ENCODE measurements at regions not wholly inside any gene's neighbourhood (a gene's known extent, or its start where the extent isn't known, plus 50 kb on each side); places are given as distances from the start of the nearest gene placed in this dataset.

DNA sequence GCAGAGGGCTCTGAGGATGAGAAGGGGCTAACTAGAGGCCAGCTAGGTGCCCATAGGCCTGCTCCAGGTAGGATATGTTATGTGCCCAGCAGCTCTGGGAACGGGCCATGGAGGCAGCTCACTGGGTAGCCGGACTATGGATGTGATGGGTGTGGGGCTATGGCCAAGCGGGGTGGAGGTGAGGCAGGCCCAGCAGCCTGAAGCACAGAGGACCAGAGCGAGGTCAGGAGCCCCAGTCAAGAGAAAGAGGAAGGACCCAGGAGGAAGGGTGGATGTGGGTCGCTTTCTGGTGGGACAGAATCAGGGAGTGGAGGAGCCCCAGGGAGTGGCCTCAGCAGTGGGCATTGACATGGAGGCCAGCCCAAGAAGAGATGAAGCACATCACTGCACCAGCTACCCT is 117.9 kb upstream of the MLN start:
- DNase-seq: no peak

DNA sequence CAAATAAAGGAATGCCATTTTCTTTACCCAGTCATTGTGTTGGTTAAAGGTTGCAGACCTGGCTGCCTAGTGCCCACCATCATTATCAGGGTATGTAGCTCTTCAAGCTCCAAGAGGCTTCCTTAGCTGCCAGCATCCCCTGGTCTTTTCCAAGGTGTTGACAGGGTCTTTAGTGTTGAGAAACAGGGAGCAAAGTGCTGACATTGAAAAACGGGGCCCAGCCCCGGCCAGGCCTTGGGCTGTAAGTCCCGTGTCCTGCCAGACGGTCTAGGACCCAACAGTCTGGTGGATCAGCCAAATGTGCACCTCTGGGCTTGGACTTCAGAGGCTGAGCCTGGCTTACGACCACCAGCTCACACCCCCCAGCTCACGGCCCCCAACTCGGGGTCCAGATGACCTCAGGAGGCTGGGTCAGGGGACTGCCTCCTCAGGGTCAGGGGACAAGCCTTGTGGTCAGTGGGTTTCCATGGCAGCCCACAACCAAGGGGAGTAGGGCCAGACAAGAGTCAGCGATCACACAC is 114.4 kb upstream of the MLN start:
- DNase-seq: no peak

DNA sequence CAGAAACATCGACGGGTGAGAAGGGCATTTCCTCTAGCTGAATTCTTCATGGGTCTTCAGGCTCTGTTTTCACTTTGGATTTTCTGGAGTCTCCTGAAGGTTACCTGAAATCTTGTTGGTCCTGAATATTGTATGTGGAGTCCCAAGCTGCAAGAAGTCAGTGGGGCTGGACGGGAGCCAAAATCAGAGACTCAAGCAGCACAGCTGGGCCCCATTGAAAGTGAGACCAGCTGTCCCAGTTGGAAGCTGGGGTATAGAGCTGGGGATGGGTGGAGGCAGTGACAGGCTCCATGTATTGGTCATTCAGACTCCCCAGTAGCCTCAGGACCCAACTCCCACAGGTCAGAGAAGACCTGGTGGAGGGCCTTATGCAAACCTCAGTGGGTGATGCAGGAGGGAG is 111.3 kb upstream of the MLN start:
- DNase-seq: peak; percentile 55

DNA sequence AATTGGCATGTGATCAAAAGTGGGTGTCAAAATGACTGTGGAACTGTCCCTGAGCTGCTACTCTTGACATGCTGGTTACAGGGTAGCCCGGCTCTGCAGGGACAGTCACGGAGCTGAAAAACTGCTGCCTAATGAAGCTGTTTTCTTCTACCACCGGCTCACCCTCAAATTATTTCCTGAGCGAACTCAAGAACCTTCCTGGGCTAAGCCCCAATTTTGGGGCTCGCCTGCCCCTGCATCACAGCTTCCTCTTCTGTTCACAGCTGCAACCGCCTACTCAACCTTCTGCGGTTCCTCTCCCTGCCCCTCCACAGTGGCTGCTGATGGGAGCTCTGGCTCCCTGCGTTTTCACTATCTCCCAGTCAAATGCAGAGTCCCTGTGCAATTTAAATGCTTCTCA is 110.8 kb upstream of the MLN start:
- DNase-seq: peak; percentile 72

DNA sequence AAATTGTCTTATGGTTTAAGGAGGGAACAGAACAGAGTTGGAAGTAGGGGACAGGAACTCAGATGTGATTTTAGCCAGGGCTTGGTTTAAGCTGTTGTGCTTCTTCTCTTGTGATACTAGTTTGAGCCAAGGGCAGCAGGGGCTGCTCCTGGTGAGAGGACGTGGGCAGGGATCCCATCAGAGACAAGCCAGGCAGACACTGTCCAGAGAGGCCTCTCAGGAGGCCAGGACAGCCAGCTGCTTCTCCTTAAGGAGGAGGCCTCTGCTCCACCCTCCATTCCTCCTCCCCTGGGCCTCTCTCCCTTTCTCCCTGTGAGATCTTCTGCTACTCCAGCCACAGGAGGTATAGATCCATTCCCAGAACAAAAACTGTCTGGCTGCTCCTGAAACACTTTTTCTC is 108.4 kb upstream of the MLN start:
- DNase-seq: no peak

DNA sequence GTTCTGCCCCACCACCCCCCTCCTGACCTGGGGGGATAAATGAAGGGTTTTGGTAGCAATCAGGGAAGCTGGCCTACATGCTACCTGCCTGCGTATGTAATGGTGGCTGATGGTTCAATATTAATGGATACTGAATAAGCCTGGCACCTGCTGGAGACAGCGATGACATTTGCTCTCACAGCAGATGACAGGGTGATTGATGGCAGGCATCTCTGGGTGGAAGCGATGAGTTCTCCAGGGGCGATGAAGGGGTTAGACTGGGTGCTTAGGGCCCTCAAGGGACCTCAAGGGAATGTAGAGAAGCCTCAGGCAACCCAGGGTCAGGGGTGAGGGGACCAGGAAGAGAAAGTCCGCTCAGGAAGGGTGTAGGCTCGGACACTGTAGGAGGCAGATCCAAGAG is 107.7 kb upstream of the MLN start:
- DNase-seq: no peak

DNA sequence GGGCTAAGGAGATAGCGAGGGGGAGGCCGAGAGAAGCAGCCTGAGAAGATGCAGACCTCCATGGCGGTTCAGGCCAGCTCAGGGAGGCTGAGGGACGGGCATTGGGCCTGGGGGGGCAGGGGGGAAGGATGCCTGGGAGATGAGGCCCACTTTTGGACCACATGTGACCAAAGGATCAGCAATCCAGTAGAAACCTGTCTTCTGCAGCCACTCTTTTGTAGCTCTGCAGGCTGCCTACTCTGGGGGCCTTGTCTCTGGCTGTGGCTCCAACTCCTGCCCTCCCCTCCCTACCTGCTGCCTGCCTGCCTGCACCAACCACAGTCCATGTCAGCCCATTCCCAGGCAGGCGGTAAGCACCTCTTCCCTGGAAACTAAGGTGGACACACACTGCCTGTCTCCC is 106.8 kb upstream of the MLN start:
- no peak for DNase-seq

DNA sequence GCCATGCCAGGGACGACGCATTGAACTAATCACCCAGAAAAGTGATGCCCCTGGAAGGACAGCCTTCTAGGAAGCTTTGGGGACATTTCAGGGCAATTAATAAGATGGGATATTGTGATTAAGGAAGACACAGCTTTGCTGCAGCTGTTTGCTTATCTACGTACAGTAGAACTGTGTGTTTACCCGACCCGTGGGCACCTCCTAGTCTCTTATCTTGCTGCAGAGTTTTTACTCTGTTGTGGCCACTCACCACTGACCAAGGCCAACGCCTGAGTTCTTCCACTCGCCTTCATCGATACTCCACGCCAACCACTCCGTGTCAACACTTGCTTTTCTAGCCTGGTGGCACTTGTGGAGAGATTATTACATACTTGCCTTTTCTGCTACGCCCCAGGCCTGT is 105.9 kb upstream of the MLN start:
- DNase-seq: no peak

DNA sequence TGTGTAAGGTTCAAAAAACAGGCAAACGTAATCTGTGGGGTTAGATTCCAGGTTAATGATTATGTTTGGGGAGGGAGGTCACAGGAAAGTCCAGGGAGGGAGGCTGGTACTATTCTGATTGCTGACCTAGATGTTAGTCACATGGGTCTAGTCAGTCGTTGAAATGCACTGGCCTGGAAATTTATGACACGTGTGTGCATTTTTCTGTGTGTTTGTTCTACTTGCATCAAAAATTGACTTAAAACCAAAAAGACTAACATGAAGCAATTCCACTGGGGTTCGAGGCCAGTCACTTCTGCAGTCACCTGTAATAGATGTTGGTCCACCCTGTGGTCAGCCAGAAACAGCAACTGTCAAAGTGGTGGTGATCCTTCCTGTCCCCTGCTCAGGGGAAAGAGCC is 104.2 kb upstream of the MLN start:
- DNase-seq: no peak

DNA sequence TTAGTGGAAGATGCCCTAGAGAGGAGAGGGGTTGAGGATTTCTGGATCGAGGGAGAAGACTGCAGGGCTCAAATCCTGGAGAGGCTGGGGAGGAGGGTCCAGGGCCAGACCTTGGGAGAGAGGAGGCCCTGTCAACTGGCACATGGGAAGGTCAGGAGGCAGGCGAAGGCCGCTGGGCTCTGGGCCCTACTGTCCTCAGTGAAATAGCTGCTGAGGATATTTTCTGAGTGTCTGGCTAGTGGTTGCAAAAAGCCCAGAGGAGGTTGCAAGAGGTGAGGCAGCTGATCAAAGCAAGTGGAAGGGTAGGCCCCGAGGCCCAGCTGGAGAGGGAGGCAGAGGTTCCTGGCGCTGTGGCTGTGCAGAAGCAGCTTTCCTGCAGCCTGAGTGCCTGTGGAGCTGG is 103.4 kb upstream of the MLN start:
- peak; percentile 17 for DNase-seq

DNA sequence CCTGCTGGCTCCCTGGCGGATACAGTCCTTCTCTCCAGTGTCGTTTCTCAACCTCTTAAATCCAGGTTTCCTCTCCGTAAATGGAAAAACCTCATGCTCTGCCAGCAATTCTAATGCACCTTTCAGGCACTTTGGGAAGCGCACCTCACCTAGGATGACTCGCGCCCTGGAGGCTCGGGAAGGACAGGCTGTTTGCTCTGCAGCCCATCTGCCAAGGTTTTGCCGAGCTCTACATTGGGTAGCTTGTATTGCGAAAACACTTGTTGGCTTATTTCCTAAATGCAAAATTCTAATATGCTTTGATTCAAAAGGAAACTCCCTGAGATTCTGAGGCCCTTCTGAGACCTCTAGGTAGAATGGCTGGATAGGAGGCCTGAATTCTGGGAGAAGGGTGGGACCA is 102.6 kb upstream of the MLN start:
- no peak for DNase-seq

DNA sequence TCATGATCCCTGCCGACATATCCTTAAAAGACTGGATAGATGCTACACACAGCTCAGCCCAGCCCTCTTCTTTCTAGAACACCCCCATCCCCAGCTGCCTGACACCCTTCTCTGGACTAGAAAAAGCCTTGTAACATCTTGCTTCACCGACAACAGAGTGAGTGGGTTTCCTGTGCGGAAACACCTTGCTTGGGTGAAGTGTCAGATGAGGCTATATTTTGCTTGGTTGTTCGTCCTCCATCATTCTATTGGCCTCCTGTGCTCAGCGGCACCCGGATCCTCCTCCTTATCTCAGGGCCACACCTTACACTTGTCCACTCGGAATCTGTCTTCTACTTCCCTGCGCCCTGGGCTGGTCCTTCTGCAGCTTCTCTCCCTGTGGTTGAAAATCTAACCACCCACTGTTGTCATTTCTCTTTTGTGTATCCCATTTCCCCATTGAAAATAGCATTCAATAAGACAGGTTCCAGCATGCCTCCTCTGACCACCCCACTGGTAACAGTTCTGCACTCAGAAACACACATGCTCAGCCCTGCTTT is 101.3 kb upstream of the MLN start:
- DNase-seq: peak; percentile 66

DNA sequence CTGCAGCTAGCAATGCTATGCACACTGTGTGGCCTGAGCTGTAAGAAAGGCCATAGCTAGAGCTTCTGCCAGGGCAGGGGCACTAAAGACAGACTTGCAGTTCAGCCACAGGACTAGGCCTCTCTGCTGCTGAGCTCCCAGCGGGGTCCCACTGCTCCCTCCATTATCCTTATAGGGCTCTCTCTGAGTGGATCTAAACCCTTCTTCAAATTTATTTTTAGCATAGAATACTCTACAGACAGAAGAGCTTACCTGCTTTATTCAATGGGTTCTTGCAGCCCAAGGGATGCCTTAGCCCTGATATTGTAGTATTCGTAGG is 100.9 kb upstream of the MLN start:
- DNase-seq: no peak

DNA sequence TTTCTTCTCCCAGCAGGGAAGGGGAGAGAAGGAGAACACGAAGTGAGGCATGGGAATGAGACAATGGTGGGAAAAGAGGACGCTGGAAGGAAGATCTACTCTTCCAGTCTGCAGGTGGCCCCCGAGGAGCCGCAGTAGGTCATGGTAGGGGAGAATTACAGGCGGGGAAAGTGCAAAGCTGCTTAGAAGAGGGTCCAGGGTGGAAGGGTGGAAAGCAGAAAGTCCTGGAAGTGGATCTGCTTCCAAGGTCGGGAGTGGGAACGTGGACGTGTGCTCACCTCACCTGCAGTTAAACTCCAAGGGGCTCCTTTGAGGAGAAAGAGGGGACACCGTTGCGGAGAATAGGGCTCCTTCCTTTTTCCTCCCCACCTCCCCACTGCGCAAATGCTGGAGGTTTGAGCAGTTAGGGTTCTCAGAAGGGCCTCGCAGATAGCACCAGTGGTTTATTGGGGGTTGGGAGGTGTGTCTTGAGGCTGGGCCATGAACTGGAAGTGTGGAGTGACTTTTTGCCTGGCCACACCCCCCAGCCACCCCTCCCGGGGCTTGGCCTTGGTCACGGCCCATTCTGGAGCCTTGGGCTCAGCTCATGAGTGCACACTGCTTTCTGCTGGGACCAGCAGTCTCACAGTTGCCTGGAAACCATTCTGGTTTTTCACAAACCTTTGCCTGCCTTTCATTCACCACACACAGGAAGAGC is 100.4 kb upstream of the MLN start:
- peak; percentile 73 for DNase-seq

DNA sequence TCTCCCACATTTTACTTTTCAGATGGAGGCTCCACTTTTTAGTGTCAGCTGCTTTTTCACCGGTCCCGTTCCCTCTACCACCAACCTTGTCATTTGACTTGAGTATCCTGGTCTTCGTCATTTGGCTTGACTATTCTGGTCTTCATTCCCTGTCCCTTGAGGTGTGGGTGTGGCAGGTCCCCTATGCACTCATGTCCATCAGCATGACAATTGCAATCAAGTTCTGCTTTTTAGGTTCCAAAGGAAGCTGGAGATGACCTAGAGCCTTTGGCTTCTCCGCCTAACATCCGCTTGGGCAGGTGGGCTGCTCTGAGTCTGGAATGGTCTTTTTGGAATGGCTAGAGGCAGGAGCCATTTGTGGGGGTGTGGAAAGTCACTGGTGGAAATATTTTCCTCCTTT is 99.8 kb upstream of the MLN start:
- DNase-seq: no peak

DNA sequence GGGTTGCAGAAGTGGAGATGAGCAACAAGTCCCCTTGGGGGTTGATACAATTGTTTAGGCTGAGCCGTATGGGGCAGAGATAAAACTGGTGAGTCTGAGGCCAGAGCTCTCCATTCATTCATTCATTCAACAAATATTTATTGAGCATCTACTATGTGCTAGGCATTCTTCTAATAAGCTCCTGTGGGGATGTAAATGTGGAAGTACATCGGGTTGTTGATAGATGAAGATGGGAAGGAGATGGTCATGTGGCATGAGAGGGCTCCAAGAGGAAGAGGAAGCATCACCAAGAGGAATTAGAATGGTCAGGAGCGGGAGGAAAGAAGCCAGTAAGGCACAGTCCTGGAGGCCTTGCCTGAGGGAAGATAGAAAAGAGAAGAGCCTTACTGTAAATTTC is 98.7 kb upstream of the MLN start:
- DNase-seq: no peak

DNA sequence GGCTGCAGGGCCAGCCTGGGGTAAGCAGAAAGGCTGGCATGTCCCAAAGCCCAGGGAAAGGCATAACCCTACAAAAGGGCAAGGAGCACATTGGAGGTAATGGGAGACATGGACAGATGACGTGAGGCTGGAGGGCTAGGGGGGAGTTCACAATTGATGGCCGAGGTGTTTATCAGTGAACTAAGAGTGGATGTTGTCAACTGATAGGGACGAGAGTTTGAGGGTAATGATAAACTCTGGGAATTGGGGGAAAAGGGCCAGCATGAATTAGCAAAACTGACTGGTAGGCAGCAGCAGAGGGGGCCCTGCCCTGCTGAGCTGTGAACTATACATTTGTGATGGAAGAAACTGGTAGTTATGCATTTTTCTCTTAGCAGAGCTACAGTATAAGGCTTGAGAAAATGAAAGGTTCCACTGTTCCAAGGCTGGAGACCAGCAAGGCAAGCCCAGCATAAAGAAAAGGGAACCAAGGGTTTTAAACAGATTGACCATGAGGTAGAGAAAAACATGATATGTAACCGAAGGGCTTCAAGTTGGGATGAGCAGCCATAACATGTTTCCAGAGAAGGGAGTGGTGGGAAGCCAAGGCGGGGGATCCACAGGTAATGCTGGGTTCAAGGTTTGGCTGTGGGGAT is 98.1 kb upstream of the MLN start:
- no peak for DNase-seq

DNA sequence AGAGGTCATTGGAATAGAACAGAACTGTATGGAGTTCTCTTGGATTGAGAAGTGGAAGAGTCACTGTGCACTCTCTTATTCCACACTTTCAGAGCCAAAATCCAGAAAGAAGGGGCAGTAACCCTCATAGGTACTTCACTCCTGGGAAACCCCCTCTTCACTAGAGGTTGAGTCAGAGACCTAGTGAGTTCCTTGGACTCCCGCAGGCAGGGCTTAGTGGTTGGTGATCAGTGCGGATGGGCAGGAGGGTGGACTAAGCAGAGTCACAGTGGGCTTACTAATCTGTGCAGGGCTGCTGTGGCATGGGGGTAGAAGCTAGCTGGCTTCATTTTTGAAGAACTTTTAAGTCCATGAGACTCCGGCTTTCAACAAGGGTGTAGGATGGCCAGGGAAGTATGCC is 95.0 kb upstream of the MLN start:
- DNase-seq: no peak

DNA sequence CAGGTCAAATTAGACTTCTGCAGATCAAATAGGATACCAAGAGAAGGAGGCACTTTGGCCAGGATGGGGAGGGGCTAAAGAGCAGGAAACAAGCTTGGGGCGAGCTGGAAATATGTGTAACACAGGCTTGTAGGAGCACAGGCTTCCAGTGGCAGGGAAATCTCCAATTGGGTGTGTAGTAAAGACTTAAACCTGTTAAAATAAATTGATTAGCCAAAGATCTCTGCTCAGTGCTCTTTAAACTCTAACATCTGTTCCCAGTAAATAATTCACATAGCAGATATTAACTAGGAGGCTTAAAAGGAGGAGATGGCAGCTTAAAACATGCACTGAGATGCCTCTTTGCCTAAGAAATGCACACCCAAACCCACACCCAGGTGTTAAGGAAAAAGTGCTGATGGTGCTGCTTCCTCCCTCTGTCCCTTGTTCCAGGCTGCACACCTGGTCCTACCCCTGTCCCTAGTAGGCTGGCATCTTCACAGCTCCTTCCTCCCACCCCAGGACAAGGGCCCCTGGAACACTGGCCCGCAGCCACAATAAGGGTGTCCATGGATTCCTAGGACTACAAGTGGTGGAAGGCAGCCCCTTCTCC is 93.5 kb upstream of the MLN start:
- DNase-seq: no peak

DNA sequence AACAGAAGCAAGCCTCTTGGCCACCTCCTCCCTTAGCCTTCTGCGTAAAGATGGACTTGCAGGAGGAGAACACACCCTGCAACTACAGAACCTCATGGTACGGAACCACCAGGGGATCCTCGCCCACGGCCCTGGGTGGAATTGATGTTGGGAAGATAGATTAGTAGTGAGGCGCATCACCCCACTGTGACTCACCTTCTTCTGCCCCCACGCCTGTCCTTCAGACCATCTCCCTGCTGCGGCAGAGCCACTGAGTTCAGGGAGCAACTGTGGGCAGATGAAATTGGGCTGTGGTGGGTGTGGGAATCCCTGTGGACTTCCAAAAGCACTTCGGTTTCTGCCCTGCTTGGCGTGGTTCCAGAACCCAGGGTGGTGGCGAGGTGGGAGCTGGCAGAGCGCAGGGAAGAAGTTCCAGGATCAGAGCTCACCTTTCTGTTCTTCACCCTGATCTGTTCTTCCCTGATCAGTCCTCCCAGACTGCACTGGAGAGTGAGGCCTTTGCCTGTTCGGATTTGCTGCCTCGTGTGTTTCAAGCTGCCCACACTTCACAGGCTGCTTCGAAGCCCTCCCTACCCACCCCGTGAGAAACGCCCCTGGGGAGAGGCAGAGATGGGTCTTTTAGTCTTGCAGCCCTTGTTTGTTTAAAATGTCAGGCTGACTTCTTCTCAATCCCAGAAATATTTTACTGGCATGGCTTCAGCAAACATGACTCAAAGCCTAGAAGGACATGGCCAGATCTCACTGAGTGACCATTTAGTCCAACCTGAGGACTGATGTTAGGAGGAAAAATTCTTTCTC is 92.8 kb upstream of the MLN start:
- DNase-seq: no peak

DNA sequence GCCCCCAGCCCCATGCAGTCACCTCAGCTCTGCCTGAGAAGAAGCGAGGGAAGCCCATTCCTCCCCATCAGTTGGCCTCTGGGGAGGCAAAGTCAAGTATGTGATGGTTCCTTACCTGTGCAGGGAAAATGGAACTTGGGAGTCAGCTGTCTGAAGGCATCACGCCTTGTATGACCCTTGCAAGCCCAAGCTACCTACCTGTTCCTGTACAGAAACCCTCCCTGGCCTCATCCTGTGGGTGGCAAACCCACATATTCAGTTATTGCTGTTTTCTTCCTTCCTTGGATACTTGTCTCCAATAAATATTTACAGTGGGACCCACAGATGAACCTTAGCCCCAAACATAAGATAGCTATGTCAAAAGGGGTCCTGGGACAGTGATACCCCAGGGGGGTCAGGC is 92.2 kb upstream of the MLN start:
- DNase-seq: no peak

DNA sequence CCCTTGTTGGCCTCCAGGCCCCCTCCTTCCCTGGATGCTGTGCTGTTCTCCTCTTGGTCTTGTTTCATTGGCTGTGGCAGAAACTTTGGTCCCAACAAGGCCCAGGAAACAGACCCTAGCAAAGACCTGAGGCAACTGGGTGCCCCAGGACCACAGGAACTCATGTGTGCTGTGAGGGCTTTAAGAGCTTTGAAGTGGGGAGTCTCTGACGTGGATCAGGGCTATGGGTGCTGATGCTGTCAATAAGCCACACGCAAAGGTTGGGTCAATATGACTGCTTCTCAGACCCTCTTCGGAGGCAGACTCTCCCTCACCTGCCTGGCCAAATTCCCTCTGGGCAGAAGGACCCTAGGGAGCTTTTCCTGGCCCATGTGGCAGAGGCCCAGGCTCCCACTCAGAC is 91.5 kb upstream of the MLN start:
- no peak for DNase-seq

DNA sequence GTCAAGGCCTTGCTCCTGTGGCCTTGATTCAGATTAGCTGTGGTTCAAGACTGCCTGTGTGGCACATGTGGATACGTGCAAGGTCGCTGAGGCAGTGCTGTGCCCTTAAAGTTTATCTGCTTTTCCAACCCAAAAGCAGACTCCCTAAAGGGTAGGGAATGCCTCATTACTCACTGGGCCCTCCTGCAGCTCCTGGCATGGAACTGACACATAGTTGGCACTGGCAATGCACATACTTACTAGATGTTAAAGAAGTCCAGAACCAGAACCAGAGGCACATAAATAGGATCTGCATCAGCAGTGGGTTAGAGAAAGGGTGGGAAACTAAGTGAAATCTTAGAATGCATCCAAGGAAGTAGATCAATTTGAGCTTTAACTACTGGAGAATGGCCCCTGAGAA is 90.6 kb upstream of the MLN start:
- no peak for DNase-seq
